PC-9 (cell line): ENCODE measurements at regions not wholly inside any gene's neighbourhood (a gene's known extent, or its start where the extent isn't known, plus 50 kb on each side); places are given as distances from the start of the nearest gene placed in this dataset.

Source experiments
- BruUV-seq: library from RNA; stranded (reverse); fragments of 400-500 nt; replicated peaks from 2 replicates; lab custom pipeline; 2021; lab: Mats Ljungman, UMichigan
- CTCF ChIA-PET: fragments of 300-600 bp; sonication (Branson Sonifier 250); formaldehyde crosslinking; loops from one replicate; lab custom pipeline; 2022; ENCODE audit warnings: antibody characterized with exemption; lab: Charles Lee
- POLR2A ChIA-PET: fragments of 300-600 bp; sonication (Branson Sonifier 250); formaldehyde crosslinking; loops from one replicate; lab custom pipeline; 2022; ENCODE audit warnings: antibody characterized with exemption; ENCODE audit not compliant: unreplicated experiment; lab: Charles Lee
- DNase-seq, 2 experiments: peaks; one replicate each; pipeline versions ENCODE4 v3.0.0 to v3.0.0-alpha.2; 2015 to 2022; ENCODE audit warnings: mixed read lengths in 1 of 2
- H2AFZ ChIP-seq: fragments of 200-600 bp; sonication (generic); 2 replicates; pipeline ENCODE4 v1.8.1; 2017; ENCODE audit warnings: antibody characterized with exemption
- H3F3A ChIP-seq: fragments of 200-600 bp; sonication (generic); 2 replicates; pipeline ENCODE4 v1.8.1; 2017; ENCODE audit warnings: antibody characterized with exemption, mild to moderate bottlenecking, low read depth; ENCODE audit not compliant: insufficient read depth
- H3K27ac ChIP-seq: fragments of 200-600 bp; sonication (generic); 2 replicates; pipeline ENCODE4 v1.6.1; 2016; ENCODE audit warnings: mixed run types
- H3K27me3 ChIP-seq: fragments of 200-600 bp; sonication (generic); 2 replicates; pipeline ENCODE4 v1.6.1; 2016; ENCODE audit warnings: low read depth, mixed run types; ENCODE audit not compliant: insufficient read depth
- H3K36me3 ChIP-seq: fragments of 200-600 bp; sonication (generic); 2 replicates; pipeline ENCODE4 v1.6.1; 2016; ENCODE audit warnings: low read depth, mixed run types
- H3K4me1 ChIP-seq: fragments of 200-600 bp; sonication (generic); replicated peaks from 2 replicates; pipeline ENCODE4 v1.6.1; 2016; ENCODE audit warnings: mixed run types; ENCODE audit not compliant: insufficient read depth
- H3K4me2 ChIP-seq: fragments of 200-600 bp; sonication (generic); 2 replicates; pipeline ENCODE4 v1.6.1; 2017; ENCODE audit warnings: mixed run types
- H3K4me3 ChIP-seq: fragments of 200-600 bp; sonication (generic); 2 replicates; pipeline ENCODE4 v1.6.1; 2016; ENCODE audit warnings: mixed run types
- H3K79me2 ChIP-seq: fragments of 200-600 bp; sonication (generic); 2 replicates; pipeline ENCODE4 v1.6.1; 2017; ENCODE audit warnings: low read depth, mixed run types
- H3K9me2 ChIP-seq: fragments of 200-600 bp; sonication (generic); 2 replicates; pipeline ENCODE4 v1.8.1; 2017; ENCODE audit warnings: mild to moderate bottlenecking; ENCODE audit not compliant: insufficient read depth
- H3K9me3 ChIP-seq: fragments of 200-600 bp; sonication (generic); 2 replicates; pipeline ENCODE4 v1.8.1; 2016; ENCODE audit warnings: low read depth; ENCODE audit not compliant: insufficient read depth
- H4K20me1 ChIP-seq: fragments of 200-600 bp; sonication (generic); 2 replicates; pipeline ENCODE4 v1.8.1; 2017; ENCODE audit not compliant: insufficient read depth
- EZH2 ChIP-seq: fragments of 200-600 bp; sonication (generic); IDR thresholded peaks from 2 replicates; pipeline ENCODE4 v1.8.0; 2017; ENCODE audit warnings: antibody characterized with exemption, low read depth
- intact Hi-C: fragments of 100-400 bp; cut with micrococcal nuclease; formaldehyde crosslinking; loops from one replicate; pipeline ENCODE4 v1.10.0; 2022; ENCODE audit not compliant: unreplicated experiment
- TF ChIP-seq, protein P1 (sequence below): fragments of 200-600 bp; sonication (generic); conservative IDR thresholded peaks from 2 replicates; pipeline ENCODE4 v1.6.1; 2017; ENCODE audit warnings: mixed run types, antibody characterized with exemption, mild to moderate bottlenecking, moderate library complexity

DNA sequence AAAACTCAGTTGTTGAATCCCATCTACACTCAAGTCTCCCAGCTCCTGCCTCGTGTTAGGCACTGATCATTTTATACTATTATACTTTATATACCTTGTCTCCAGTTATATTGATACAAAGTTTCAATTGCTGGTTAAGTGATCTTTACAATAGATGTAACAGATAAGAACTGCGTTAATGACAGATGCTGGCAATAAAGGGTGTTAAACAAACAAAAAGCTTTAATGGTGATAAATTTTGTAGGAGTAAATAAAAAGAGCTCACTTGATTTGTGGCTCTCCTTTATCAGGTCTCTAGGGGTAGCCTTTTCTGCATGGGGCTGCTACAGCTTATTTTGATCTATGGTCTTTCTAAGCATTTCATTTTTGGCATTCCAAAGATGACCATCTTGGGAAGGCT is 106.9 kb upstream of the GAREM1 start:
- H2AFZ ChIP-seq, result no peak overlapping the region
- H3K79me2 ChIP-seq, result no peaks in the 10 kb centered on the region
- no TSS peak for BruUV-seq
- H3K27me3 ChIP-seq, result 0 out of 2 replicates have a peak, but pooled peaks cover 2% of the 10 kb centered on the region
- no peak for DNase-seq
- no peak overlapping the region for H3K27ac ChIP-seq
- no peaks in the 10 kb centered on the region for H3K4me1 ChIP-seq
- no peak overlapping the region for H3K4me3 ChIP-seq
- H3K36me3 ChIP-seq, result no peaks in the 10 kb centered on the region
- CTCF ChIA-PET, result no interaction called here
- no peaks in the 10 kb centered on the region for H3K9me3 ChIP-seq
- H3K9me2 ChIP-seq, result no peaks in the 10 kb centered on the region
- POLR2A ChIA-PET, result no interaction called here
- no peak for TF ChIP-seq EZH2
- TF ChIP-seq, protein P1, sequence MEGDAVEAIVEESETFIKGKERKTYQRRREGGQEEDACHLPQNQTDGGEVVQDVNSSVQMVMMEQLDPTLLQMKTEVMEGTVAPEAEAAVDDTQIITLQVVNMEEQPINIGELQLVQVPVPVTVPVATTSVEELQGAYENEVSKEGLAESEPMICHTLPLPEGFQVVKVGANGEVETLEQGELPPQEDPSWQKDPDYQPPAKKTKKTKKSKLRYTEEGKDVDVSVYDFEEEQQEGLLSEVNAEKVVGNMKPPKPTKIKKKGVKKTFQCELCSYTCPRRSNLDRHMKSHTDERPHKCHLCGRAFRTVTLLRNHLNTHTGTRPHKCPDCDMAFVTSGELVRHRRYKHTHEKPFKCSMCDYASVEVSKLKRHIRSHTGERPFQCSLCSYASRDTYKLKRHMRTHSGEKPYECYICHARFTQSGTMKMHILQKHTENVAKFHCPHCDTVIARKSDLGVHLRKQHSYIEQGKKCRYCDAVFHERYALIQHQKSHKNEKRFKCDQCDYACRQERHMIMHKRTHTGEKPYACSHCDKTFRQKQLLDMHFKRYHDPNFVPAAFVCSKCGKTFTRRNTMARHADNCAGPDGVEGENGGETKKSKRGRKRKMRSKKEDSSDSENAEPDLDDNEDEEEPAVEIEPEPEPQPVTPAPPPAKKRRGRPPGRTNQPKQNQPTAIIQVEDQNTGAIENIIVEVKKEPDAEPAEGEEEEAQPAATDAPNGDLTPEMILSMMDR, result no peak
- H3F3A ChIP-seq, result no peaks in the 10 kb centered on the region
- no peaks in the 10 kb centered on the region for H4K20me1 ChIP-seq
- intact Hi-C loops, result no loop called here
- H3K4me2 ChIP-seq, result no peak overlapping the region

DNA sequence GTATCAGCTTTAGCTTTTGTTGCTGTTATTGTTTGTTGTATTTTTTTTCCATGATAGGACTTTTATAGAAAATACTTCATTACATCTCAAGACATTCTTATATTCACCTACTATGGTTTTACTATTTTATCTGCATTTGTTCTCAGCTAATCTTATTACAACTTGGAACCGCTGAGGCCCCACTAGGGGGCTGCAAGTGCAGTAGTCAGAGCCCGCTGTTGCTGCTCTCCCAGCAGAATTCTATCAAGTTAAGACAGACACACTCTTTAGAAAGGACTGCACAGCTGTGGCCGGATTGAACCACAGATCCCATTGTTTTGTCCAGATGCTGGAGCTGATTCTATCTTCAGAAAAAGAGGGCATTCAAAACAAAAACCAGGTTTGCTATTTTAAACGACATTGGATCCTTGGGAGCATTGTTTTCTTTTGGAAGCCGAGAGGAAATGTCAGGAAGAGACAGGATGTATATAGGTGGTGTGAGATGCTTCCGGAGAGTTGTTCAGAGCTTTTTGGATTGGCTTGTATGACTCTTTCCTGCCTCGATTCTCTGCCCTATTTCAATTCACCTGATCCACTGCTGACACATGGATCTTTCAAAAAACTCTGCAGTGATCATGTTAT is 105.7 kb upstream of the GAREM1 start:
- Histone ChIP-seq H3K4me1 (no peaks in the 10 kb centered on the region), H3K36me3 (no peaks in the 10 kb centered on the region), H3K27ac (no peak overlapping the region), H3K4me2 (no peak overlapping the region), H3K27me3 (0 out of 2 replicates have a peak, but pooled peaks cover 3% of the 10 kb centered on the region), H4K20me1 (no peaks in the 10 kb centered on the region), H3K4me3 (no peak overlapping the region), H3K79me2 (no peaks in the 10 kb centered on the region), H3K9me2 (no peaks in the 10 kb centered on the region), H2AFZ (no peak overlapping the region), H3K9me3 (no peaks in the 10 kb centered on the region), H3F3A (no peaks in the 10 kb centered on the region)
- TF ChIP-seq, protein P1, result no peak
- CTCF ChIA-PET, result no interaction called here
- no peak for DNase-seq
- intact Hi-C loops, result no loop called here
- BruUV-seq, result no TSS peak
- POLR2A ChIA-PET, result no interaction called here

DNA sequence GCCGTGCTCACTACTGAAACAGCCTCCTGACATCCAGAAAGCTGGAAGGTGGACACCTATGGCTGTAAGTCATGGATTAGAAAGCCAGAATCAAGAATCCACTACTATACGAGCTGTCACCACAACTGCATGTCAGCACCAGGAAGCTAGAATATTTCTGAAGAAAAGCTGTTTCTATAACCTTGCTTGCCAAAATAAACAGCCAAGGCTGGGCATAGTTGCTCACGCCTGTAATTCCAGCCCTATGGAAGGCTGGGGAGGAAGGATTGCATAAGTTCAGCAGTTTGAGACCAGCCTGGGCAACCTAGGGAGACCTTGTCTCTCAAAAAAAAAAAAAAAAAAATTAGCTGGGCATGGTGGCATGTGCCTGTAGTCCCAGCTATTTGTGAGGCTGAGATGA is 96.3 kb upstream of the GAREM1 start:
- H3K4me2 ChIP-seq, result no peak overlapping the region
- TF ChIP-seq, protein P1, result no peak
- no peak for TF ChIP-seq EZH2
- CTCF ChIA-PET, result no interaction called here
- intact Hi-C loops, result no loop called here
- no peaks in the 10 kb centered on the region for H3K27me3 ChIP-seq
- H2AFZ ChIP-seq, result no peak overlapping the region
- no peaks in the 10 kb centered on the region for H3K36me3 ChIP-seq
- no peaks in the 10 kb centered on the region for H3K4me1 ChIP-seq
- no peaks in the 10 kb centered on the region for H3K79me2 ChIP-seq
- no peaks in the 10 kb centered on the region for H3K9me3 ChIP-seq
- H3K4me3 ChIP-seq, result no peak overlapping the region
- no peaks in the 10 kb centered on the region for H4K20me1 ChIP-seq
- no peak overlapping the region for H3K27ac ChIP-seq
- POLR2A ChIA-PET, result no interaction called here
- BruUV-seq, result no TSS peak
- H3F3A ChIP-seq, result no peaks in the 10 kb centered on the region
- H3K9me2 ChIP-seq, result no peaks in the 10 kb centered on the region
- no peak for DNase-seq
